ENCODE measurements at regions not wholly inside any gene's neighbourhood (a gene's known extent, or its start where the extent isn't known, plus 50 kb on each side); places are given as distances from the start of the nearest gene placed in this dataset.

DNA sequence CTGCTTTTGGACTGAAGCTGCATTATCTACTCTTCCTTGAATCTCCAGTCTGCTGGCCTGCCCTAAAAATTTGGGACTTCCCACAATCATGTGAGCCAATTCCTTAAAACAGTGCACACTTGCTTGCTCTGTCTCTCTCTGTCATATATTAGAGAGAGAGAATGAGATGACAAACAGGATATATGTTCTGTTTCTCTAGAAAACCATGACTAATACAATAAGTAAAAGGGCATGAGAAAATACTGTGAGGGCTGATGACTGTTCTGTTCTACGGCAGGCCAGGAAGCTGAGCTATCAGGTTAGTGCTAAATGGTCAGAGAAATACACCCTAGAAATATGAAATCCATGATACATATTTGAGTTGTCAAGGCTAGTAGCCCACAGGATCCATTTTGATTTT, 1896.8 kb upstream of the CELF4 start:
- Histone ChIP-seq H4K8ac (ENCODE audit: extremely low read depth, insufficient read depth, low read length) (no peak overlapping the region), H3K79me1 (ENCODE audit: low read depth, low read length) (no peaks in the 10 kb centered on the region), H3K23ac (ENCODE audit: insufficient read length) (no peak overlapping the region), H3K4ac (replicated peaks; ENCODE audit: insufficient read length, low read depth, low read length) (no peak overlapping the region), H2BK5ac (ENCODE audit: low read depth, low read length) (no peak overlapping the region), H3K27me3 (replicated peaks in 1 of 4; ENCODE audit: control insufficient read depth in 3 of 4, extremely low read depth in 1 of 4, insufficient read depth in 3 of 4, low read length in 3 of 4) (no peaks in the 10 kb centered on the region), H3K23me2 (ENCODE audit: low read depth, low read length) (no peaks in the 10 kb centered on the region), H2BK20ac (ENCODE audit: low read length) (no peak overlapping the region), H3K9me3 (ENCODE audit: insufficient read depth in 2 of 2, low read depth in 1 of 2, low read length in 1 of 2) (peaks cover 0 to 3% of the 10 kb centered on the region in 2 experiments; a peak in 1 of 4 replicates), H4K20me1 (replicated peaks in 1 of 2; ENCODE audit: control insufficient read depth in 1 of 2, insufficient read depth in 2 of 2, low read length in 2 of 2) (no peaks in the 10 kb centered on the region), H3K18ac (ENCODE audit: extremely low read depth, low read length) (no peak overlapping the region), H4K91ac (replicated peaks; ENCODE audit: insufficient read length, low read length) (no peak overlapping the region), H2AFZ (ENCODE audit: low read length) (no peak overlapping the region), H3K4me1 (replicated peaks in 1 of 4; ENCODE audit: control insufficient read depth in 3 of 4, insufficient read depth in 4 of 4, low read length in 3 of 4) (no peaks in the 10 kb centered on the region), H4K5ac (ENCODE audit: insufficient read length, low read depth, low read length) (no peak overlapping the region), H2BK12ac (ENCODE audit: low read depth, low read length) (no peak overlapping the region), H2AK5ac (ENCODE audit: low read depth, low read length) (no peak overlapping the region), H3K9ac (replicated peaks in 1 of 4; ENCODE audit: extremely low read depth in 1 of 4, low read depth in 3 of 4, low read length in 3 of 4) (no peak overlapping the region), H3K56ac (replicated peaks; ENCODE audit: insufficient read length, low read depth, low read length) (no peak overlapping the region), H3K4me3 (ENCODE audit: extremely low read depth in 1 of 4, insufficient read depth in 2 of 4, low read depth in 3 of 4, low read length in 4 of 4) (no peak overlapping the region), H3K36me3 (ENCODE audit: control insufficient read depth in 2 of 4, insufficient read depth in 4 of 4, low read length in 3 of 4) (no peaks in the 10 kb centered on the region), H3K79me2 (ENCODE audit: control insufficient read depth in 1 of 2, insufficient read depth in 2 of 2, low read length in 2 of 2) (no peaks in the 10 kb centered on the region), H2BK120ac (replicated peaks; ENCODE audit: low read depth, low read length) (no peak overlapping the region), H3K4me2 (ENCODE audit: insufficient read depth in 1 of 2, low read depth in 2 of 2, low read length in 2 of 2) (no peak overlapping the region), H3K14ac (ENCODE audit: insufficient read length) (no peak overlapping the region), H3K27ac (ENCODE audit: low read depth, low read length) (no peak overlapping the region), H2BK15ac (ENCODE audit: low read length) (no peak overlapping the region)
- TF ChIP-seq CHD1 (IDR thresholded peaks at IDR 0.05; ENCODE audit: low read depth, low read length) (no peak), POLR2AphosphoS5 (IDR thresholded peaks at IDR 0.05; ENCODE audit: low read depth, low read length) (no peak), RFX5 (IDR thresholded peaks at IDR 0.05; ENCODE audit: borderline replicate concordance, low read depth, low read length) (no peak), NRF1 (IDR thresholded peaks at IDR 0.05; ENCODE audit: low read depth, low read length) (no peak), TBP (IDR thresholded peaks at IDR 0.05; ENCODE audit: low read depth, low read length) (no peak), POLR2A (IDR thresholded peaks at IDR 0.05; ENCODE audit: control extremely low read depth in 1 of 2, low read depth in 2 of 2, low read length in 2 of 2) (no peak), SP4 (IDR thresholded peaks at IDR 0.05; ENCODE audit: low read length) (no peak), RXRA (IDR thresholded peaks at IDR 0.05; ENCODE audit: insufficient read depth, low read depth, low read length) (no peak), RBBP5 (IDR thresholded peaks at IDR 0.05; ENCODE audit: borderline replicate concordance, low read depth, low read length) (no peak), RAD21 (IDR thresholded peaks at IDR 0.05 in 1 of 2, conservative IDR thresholded peaks at IDR 0.05 in 1 of 2; ENCODE audit: low read depth in 2 of 2, low read length in 2 of 2) (no peak)
- WGBS, 2 experiments (ENCODE audit: extremely low coverage in 1 of 2, insufficient coverage in 1 of 2, insufficient read length in 1 of 2, insufficient replicate concordance in 2 of 2, low coverage in 1 of 2, low lambda C conversion rate in 2 of 2, missing lambda C conversion rate in 1 of 2) = 100% methylated on average over 1 of the region's 1 CpG; no CpG with 5 or more reads in 1 of the 2 experiments
- ChIA-PET POLR2A (ENCODE audit: partially characterized antibody) (no interaction called here), CTCF (ENCODE audit: partially characterized antibody) (no interaction called here)
- DNase-seq (ENCODE audit: low read depth in 1 of 2, low spot score in 2 of 2) (no peak), FAIRE-seq (no peak)

All from H1 (cell line).